LNCaP clone FGC (cell line): ENCODE measurements at regions not wholly inside any gene's neighbourhood (a gene's known extent, or its start where the extent isn't known, plus 50 kb on each side); places are given as distances from the start of the nearest gene placed in this dataset.
"Not testable (repeated sequence)": the region's sequence is repeated elsewhere in the genome, so short reads cannot be mapped to it uniquely, and the experiment has no call there.

Experiments
- DNase-seq: peaks from one replicate; pipeline ENCODE4 v3.0.0-alpha.2; 2011; ENCODE audit warnings: low read depth
- H3K4me3 ChIP-seq: 2 replicates; pipeline ENCODE4 v1.5.1; 2011; ENCODE audit warnings: mild to moderate bottlenecking, low read depth, low read length, control low read depth
- CTCF ChIP-seq: IDR thresholded peaks from 2 replicates; pipeline ENCODE4 v1.5.1; 2012; ENCODE audit warnings: mild to moderate bottlenecking; ENCODE audit not compliant: control insufficient read depth, insufficient read depth; ENCODE audit errors: extremely low read depth

DNA sequence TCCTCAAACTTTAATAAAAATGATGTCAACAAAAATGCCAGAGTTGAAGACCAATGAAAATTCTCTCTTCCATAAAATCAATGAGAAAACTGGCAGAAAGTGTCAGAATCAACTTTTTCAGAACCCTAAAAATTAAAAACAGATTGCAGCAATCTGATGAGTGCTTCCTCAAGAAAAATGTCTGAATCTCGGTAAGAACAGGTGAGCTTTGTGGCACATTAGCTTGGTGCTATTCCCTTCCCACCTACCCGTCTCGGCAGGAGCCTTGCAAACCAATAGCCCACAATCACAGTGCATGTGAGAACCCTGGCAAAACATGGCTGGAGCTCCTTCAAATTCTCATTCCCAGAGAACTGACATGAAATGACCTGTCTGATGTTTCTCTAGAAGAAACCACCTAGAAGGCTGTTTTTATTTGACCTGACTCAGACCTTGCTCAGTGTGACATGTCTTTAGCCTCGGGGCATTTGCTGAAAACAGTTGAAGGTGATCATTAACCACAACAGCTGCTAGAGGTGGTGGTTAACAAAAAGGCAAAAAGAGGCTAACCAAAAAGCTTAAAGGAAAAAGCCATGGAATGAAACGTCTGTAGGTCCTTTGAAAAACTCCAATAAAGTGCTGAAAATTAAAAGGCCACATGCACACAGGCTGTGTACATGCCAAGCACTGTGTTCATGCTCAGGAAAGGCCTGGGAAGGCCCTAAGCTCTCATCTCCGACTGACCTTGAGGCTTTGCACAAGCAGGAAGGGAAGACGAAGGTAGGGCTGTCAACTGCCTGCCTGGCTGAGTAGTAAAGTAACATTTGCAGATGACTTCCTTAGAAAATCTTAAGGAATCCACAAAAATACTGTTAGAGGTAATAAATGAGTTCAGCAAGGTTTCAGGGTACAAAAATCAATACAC lies 253.0 kb upstream of the NSMCE3 start:
- TF ChIP-seq CTCF: no peak
- DNase-seq: no peak

DNA sequence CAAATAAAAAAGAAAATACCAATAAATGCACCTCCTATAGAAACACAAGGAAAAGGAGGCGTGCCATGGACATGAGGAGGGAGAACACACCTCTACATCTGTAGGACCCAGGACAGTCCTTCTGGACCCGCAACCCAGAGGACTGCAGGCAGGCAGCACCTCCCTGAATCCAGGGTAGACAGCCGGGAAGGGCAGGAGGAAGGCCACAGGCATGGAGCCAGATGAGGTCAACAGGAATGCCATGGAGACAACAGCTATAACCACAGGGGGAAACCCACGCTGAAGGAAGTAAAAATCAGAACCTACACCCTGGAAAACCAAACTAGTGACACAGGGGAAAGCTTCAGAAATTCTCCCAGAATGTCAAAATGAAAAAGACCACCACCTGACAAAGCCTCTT lies 248.8 kb upstream of the NSMCE3 start:
- no peak for DNase-seq
- no peak overlapping the region for H3K4me3 ChIP-seq
- no peak for TF ChIP-seq CTCF

More for the DNA sequence above, 253.0 kb upstream of the NSMCE3 start:
- no peak overlapping the region for H3K4me3 ChIP-seq

DNA sequence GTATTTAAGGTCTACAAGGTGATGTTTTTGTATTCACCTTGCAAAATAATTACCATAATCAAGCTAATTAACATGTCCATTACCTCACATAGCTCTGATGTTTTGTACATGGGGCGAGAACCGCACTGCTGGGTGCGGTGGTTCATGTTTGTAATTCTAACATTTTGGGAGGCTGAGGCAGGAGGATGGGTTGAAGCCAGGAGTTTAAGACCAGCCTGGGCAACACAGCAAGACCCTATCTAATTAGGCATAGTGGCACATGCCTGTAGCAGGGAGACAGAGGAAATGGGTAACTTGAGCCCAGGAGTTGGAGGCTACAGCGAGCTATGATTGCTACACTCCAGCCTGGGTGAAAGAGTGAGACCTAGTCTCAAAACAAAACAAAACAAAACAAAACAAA lies 248.2 kb upstream of the NSMCE3 start:
- no peak for DNase-seq
- TF ChIP-seq CTCF: no peak
- no peak overlapping the region for H3K4me3 ChIP-seq

DNA sequence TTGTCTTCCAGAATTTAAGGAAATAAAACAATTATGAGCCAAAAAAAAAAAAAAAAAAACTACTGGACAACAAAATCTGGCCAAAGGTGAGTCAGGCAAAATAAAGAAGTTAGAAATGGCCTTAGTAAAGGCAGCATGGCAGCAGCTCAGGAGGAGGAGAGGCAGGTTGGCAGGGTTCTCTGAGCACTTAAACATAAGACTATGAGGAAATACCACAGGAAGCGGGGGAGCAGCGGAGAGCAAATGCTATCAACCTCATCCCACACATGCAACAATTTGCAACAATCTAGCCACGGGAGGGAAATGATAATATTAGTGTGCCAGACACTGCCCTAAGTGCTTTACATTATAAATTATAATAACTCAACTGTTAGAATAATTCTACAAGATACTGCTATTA lies 247.3 kb upstream of the NSMCE3 start:
- no peak overlapping the region for H3K4me3 ChIP-seq
- no peak for TF ChIP-seq CTCF
- DNase-seq: no peak

- TF ChIP-seq CTCF: no peak
- no peak overlapping the region for H3K4me3 ChIP-seq
- DNase-seq: no peak
Observed at GRCh38 chr15:29514926-29515325, 245.3 kb upstream of the NSMCE3 start.

GRCh38 chr15:29511663-29512062 lies 242.0 kb upstream of the NSMCE3 start:
- DNase-seq: no peak

DNA sequence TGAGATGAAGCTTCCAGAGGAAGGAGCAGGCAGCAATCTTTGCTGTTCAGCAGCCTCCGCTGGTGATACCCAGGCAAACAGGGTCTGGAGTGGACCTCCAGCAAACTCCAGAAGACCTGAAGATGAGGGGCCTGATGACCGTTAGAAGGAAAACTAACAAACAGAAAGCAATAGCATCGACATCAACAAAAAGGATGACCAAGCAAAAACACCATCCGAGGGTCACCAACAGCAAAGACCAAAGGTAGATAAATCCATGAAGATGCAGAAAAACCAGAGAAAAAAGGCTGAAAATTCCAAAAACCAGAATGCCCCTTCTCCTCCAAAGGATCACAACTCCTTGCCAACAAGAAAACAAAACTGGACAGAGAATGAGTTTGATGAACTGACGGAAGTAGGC lies 235.9 kb upstream of the NSMCE3 start:
- not testable (repeated sequence) for H3K4me3 ChIP-seq, DNase-seq

More at GRCh38 chr15:29511663-29512062, 242.0 kb upstream of the NSMCE3 start:
- no peak for TF ChIP-seq CTCF
- no peak overlapping the region for H3K4me3 ChIP-seq
